NCI-H146 (cell line): ENCODE measurements at regions not wholly inside any gene's neighbourhood (a gene's known extent, or its start where the extent isn't known, plus 50 kb on each side); places are given as distances from the start of the nearest gene placed in this dataset.
"Not testable (repeated sequence)": the region's sequence is repeated elsewhere in the genome, so short reads cannot be mapped to it uniquely, and the experiment has no call there.

Experiments used
- DNase-seq: peaks from one replicate; lab custom pipeline; 2025; lab: John Stamatoyannopoulos, UW

GRCh38 chr20:4434681-4435080 is 185.6 kb upstream of the ADRA1D start:
- DNase-seq = no peak

GRCh38 chr20:4431446-4431845 is 182.4 kb upstream of the ADRA1D start:
- DNase-seq = no peak

GRCh38 chr20:4430826-4431225 is 181.7 kb upstream of the ADRA1D start:
- DNase-seq = not testable (repeated sequence)

- no peak for DNase-seq
Measured at GRCh38 chr20:4427940-4428586, 179.0 kb upstream of the ADRA1D start.

- no peak for DNase-seq
Measured at GRCh38 chr20:4418141-4418540, 169.1 kb upstream of the ADRA1D start.

GRCh38 chr20:4415281-4415680 is 166.2 kb upstream of the ADRA1D start:
- no peak for DNase-seq

GRCh38 chr20:4413314-4414049 is 164.4 kb upstream of the ADRA1D start:
- no peak for DNase-seq

GRCh38 chr20:4412216-4412615 is 163.1 kb upstream of the ADRA1D start:
- no peak for DNase-seq

- no peak for DNase-seq
Measured at GRCh38 chr20:4411744-4412143, 162.7 kb upstream of the ADRA1D start.

GRCh38 chr20:4406627-4407026 is 157.5 kb upstream of the ADRA1D start:
- no peak for DNase-seq

- DNase-seq = no peak
Measured at GRCh38 chr20:4401601-4402000, 152.5 kb upstream of the ADRA1D start.

GRCh38 chr20:4384961-4385360 is 135.9 kb upstream of the ADRA1D start:
- DNase-seq = no peak

GRCh38 chr20:4383961-4384360 is 134.9 kb upstream of the ADRA1D start:
- DNase-seq = no peak

GRCh38 chr20:4375881-4376280 is 126.8 kb upstream of the ADRA1D start:
- no peak for DNase-seq

- DNase-seq = no peak
Measured at GRCh38 chr20:4373454-4373853, 124.4 kb upstream of the ADRA1D start.

GRCh38 chr20:4371623-4372251 is 122.7 kb upstream of the ADRA1D start:
- no peak for DNase-seq

GRCh38 chr20:4370851-4371250 is 121.8 kb upstream of the ADRA1D start:
- DNase-seq = no peak

GRCh38 chr20:4369798-4370124 is 120.7 kb upstream of the ADRA1D start:
- DNase-seq = no peak

- DNase-seq = no peak
Measured at GRCh38 chr20:4369119-4369797, 120.2 kb upstream of the ADRA1D start.

- no peak for DNase-seq
Measured at GRCh38 chr20:4366076-4366475, 117.0 kb upstream of the ADRA1D start.

GRCh38 chr20:4358552-4358951 is 109.5 kb upstream of the ADRA1D start:
- no peak for DNase-seq

GRCh38 chr20:4352348-4352747 is 103.3 kb upstream of the ADRA1D start:
- DNase-seq = no peak

- DNase-seq = no peak
Measured at GRCh38 chr20:4350096-4350495, 101.0 kb upstream of the ADRA1D start.
